HTR-8/SVneo (cell line): ENCODE measurements at regions not wholly inside any gene's neighbourhood (a gene's known extent, or its start where the extent isn't known, plus 50 kb on each side); places are given as distances from the start of the nearest gene placed in this dataset.

Experiments used
- DNase-seq: peaks from one replicate; pipeline ENCODE4 v3.0.0; 2011; ENCODE audit warnings: low spot score, mixed read lengths; ENCODE audit not compliant: insufficient read length
- FAIRE-seq: peaks from 2 replicates; lab custom pipeline; 2011; peaks lifted over from hg19 to GRCh38; lab: Jason Lieb, UNC

- no peak for FAIRE-seq
Observed at GRCh38 chr4:135240796-135241195, 1039.2 kb upstream of the PABPC4L start.

GRCh38 chr4:135239964-135240363 lies 1038.4 kb upstream of the PABPC4L start:
- FAIRE-seq = no peak
- no peak for DNase-seq

More at GRCh38 chr4:135240796-135241195, 1039.2 kb upstream of the PABPC4L start:
- DNase-seq = no peak

GRCh38 chr4:135238940-135239339 lies 1037.4 kb upstream of the PABPC4L start:
- DNase-seq = no peak
- FAIRE-seq = no peak

GRCh38 chr4:135236048-135236447 lies 1034.5 kb upstream of the PABPC4L start:
- FAIRE-seq = no peak
- DNase-seq = no peak

GRCh38 chr4:135227842-135228241 lies 1026.3 kb upstream of the PABPC4L start:
- no peak for FAIRE-seq
- DNase-seq = no peak

GRCh38 chr4:135225551-135225950 lies 1024.0 kb upstream of the PABPC4L start:
- FAIRE-seq = no peak
- no peak for DNase-seq

GRCh38 chr4:135210341-135210740 lies 1008.8 kb upstream of the PABPC4L start:
- DNase-seq (no peak), FAIRE-seq (no peak)

GRCh38 chr4:135207531-135207930 lies 1005.9 kb upstream of the PABPC4L start:
- no peak for DNase-seq
- no peak for FAIRE-seq

GRCh38 chr4:135204311-135204710 lies 1002.7 kb upstream of the PABPC4L start:
- FAIRE-seq (no peak), DNase-seq (no peak)

- DNase-seq (no peak), FAIRE-seq (no peak)
Observed at GRCh38 chr4:135201081-135201480, 999.5 kb upstream of the PABPC4L start.

GRCh38 chr4:135197641-135198040 lies 996.1 kb upstream of the PABPC4L start:
- DNase-seq = no peak
- no peak for FAIRE-seq

GRCh38 chr4:135194477-135194876 lies 992.9 kb upstream of the PABPC4L start:
- FAIRE-seq = no peak
- no peak for DNase-seq

GRCh38 chr4:135192751-135193535 lies 991.4 kb upstream of the PABPC4L start:
- no peak for DNase-seq
- FAIRE-seq = no peak

- FAIRE-seq (no peak), DNase-seq (no peak)
Observed at GRCh38 chr4:135191596-135191995, 990.0 kb upstream of the PABPC4L start.

- DNase-seq = no peak
- no peak for FAIRE-seq
Observed at GRCh38 chr4:135186002-135186401, 984.4 kb upstream of the PABPC4L start.

- no peak for DNase-seq
Observed at GRCh38 chr4:135185256-135185655, 983.7 kb upstream of the PABPC4L start.

GRCh38 chr4:135184715-135185114 lies 983.1 kb upstream of the PABPC4L start:
- FAIRE-seq (no peak), DNase-seq (no peak)

More at GRCh38 chr4:135185256-135185655, 983.7 kb upstream of the PABPC4L start:
- no peak for FAIRE-seq

GRCh38 chr4:135177321-135177720 lies 975.7 kb upstream of the PABPC4L start:
- no peak for FAIRE-seq
- DNase-seq = no peak

- FAIRE-seq (no peak), DNase-seq (no peak)
Observed at GRCh38 chr4:135166661-135167060, 965.1 kb upstream of the PABPC4L start.

GRCh38 chr4:135164601-135165000 lies 963.0 kb upstream of the PABPC4L start:
- FAIRE-seq (no peak), DNase-seq (no peak)

GRCh38 chr4:135144498-135144897 lies 942.9 kb upstream of the PABPC4L start:
- FAIRE-seq = no peak
- no peak for DNase-seq

GRCh38 chr4:135124196-135124595 lies 922.6 kb upstream of the PABPC4L start:
- FAIRE-seq = no peak
- DNase-seq = no peak
